ENCODE measurements at regions not wholly inside any gene's neighbourhood (a gene's known extent, or its start where the extent isn't known, plus 50 kb on each side); places are given as distances from the start of the nearest gene placed in this dataset.

DNA sequence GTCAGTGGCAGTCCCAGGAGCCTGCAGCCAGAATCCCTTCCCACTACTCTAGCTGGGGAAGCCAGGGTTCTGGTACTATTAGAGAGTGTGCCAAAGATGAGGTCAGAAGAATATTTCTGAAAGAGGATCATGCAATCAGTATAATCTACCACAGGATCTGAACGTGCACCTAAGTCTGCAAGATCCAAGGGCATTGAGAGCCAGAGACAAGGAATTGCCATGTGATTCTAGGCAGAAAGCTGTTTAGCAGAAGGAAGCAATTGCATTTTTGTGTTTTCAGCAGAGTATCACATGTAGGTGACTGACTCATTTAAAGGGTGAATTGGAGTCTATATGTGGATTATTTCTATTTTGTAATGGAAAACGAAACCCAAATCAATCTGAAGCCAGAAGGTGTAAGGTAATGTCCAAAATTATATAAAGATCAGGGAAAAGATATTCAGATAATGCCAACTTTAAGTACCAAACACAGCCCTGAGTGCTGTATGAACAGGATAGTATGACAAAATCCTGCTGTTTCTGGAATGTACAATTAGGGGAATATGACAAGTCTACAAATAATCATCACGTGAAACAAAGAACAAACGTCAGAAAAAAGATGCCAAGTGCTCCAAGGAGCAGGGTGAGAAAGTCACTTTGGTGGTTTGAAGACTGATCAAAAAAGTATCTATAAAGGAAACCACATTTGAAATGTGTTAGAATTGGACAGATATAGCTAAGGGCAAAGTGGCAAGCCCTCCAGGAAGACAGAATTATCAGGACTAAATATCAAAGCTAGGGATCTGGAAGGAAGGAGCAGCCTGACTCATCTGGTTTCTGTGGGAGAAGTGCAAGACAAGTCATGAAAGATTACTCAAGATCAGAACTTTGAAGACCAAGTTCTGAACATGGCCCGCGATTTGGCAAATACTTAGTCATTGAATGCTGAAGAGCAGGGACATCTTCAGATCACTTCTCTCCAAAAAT lies 1036.6 kb downstream of the NTRK3 start:
- Histone ChIP-seq H3K4me3 (ENCODE audit: low read length) (no peak overlapping the region), H3K4me2 (ENCODE audit: low read length) (no peak overlapping the region), H3K79me2 (replicated peaks; ENCODE audit: insufficient read depth, low read length) (no peaks in the 10 kb centered on the region), H3K9me2 (ENCODE audit: insufficient read depth, low read length) (no peaks in the 10 kb centered on the region), H3F3A (ENCODE audit: insufficient read depth, low read length, poor library complexity, severe bottlenecking) (no peaks in the 10 kb centered on the region), H4K20me1 (ENCODE audit: insufficient read depth) (no peaks in the 10 kb centered on the region), H3K9me3 (ENCODE audit: low read length) (no peaks in the 10 kb centered on the region), H3K27me3 (ENCODE audit: insufficient read depth, low read depth, low read length) (no peaks in the 10 kb centered on the region), H3K36me3 (ENCODE audit: insufficient read depth, low read length) (no peaks in the 10 kb centered on the region), H3K27ac (ENCODE audit: low read length) (no peak overlapping the region), H2AFZ (ENCODE audit: low read depth, low read length) (no peak overlapping the region), H3K9ac (ENCODE audit: low read length) (no peak overlapping the region)
- TF ChIP-seq MXI1 (conservative IDR thresholded peaks at IDR 0.05; ENCODE audit: poor library complexity, severe bottlenecking) (no peak), EP300 (conservative IDR thresholded peaks at IDR 0.05; ENCODE audit: poor library complexity, severe bottlenecking) (no peak), RAD21 (conservative IDR thresholded peaks at IDR 0.05) (no peak), POLR2AphosphoS5 (IDR thresholded peaks at IDR 0.05) (no peak), SMC3 (conservative IDR thresholded peaks at IDR 0.05; ENCODE audit: poor library complexity) (no peak), EZH2 (IDR thresholded peaks at IDR 0.05; ENCODE audit: borderline replicate concordance, insufficient read depth, low read length, poor library complexity, severe bottlenecking) (no peak), CTCF (IDR thresholded peaks at IDR 0.05; ENCODE audit: poor library complexity, severe bottlenecking) (no peak), TAF1 (IDR thresholded peaks at IDR 0.05; ENCODE audit: low read depth) (no peak)
- TF ChIP-seq, protein P1, sequence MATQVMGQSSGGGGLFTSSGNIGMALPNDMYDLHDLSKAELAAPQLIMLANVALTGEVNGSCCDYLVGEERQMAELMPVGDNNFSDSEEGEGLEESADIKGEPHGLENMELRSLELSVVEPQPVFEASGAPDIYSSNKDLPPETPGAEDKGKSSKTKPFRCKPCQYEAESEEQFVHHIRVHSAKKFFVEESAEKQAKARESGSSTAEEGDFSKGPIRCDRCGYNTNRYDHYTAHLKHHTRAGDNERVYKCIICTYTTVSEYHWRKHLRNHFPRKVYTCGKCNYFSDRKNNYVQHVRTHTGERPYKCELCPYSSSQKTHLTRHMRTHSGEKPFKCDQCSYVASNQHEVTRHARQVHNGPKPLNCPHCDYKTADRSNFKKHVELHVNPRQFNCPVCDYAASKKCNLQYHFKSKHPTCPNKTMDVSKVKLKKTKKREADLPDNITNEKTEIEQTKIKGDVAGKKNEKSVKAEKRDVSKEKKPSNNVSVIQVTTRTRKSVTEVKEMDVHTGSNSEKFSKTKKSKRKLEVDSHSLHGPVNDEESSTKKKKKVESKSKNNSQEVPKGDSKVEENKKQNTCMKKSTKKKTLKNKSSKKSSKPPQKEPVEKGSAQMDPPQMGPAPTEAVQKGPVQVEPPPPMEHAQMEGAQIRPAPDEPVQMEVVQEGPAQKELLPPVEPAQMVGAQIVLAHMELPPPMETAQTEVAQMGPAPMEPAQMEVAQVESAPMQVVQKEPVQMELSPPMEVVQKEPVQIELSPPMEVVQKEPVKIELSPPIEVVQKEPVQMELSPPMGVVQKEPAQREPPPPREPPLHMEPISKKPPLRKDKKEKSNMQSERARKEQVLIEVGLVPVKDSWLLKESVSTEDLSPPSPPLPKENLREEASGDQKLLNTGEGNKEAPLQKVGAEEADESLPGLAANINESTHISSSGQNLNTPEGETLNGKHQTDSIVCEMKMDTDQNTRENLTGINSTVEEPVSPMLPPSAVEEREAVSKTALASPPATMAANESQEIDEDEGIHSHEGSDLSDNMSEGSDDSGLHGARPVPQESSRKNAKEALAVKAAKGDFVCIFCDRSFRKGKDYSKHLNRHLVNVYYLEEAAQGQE (IDR thresholded peaks at IDR 0.05; ENCODE audit: borderline replicate concordance), result no peak

GRCh38 chr15:87215100-87215499 lies 1041.4 kb downstream of the NTRK3 start:
- Histone ChIP-seq H3K36me3 (ENCODE audit: insufficient read depth, low read length) (no peaks in the 10 kb centered on the region), H3K79me2 (replicated peaks; ENCODE audit: insufficient read depth, low read length) (no peaks in the 10 kb centered on the region), H3K9me2 (ENCODE audit: insufficient read depth, low read length) (no peaks in the 10 kb centered on the region), H3K4me3 (ENCODE audit: low read length) (no peak overlapping the region), H3K27me3 (ENCODE audit: insufficient read depth, low read depth, low read length) (no peaks in the 10 kb centered on the region), H2AFZ (ENCODE audit: low read depth, low read length) (no peak overlapping the region), H3K9ac (ENCODE audit: low read length) (no peak overlapping the region), H3K27ac (ENCODE audit: low read length) (no peak overlapping the region), H4K20me1 (ENCODE audit: insufficient read depth) (no peaks in the 10 kb centered on the region), H3F3A (ENCODE audit: insufficient read depth, low read length, poor library complexity, severe bottlenecking) (no peaks in the 10 kb centered on the region), H3K4me2 (ENCODE audit: low read length) (no peak overlapping the region), H3K9me3 (ENCODE audit: low read length) (no peaks in the 10 kb centered on the region)
- TF ChIP-seq EZH2 (IDR thresholded peaks at IDR 0.05; ENCODE audit: borderline replicate concordance, insufficient read depth, low read length, poor library complexity, severe bottlenecking) (no peak), RAD21 (conservative IDR thresholded peaks at IDR 0.05) (no peak), MXI1 (conservative IDR thresholded peaks at IDR 0.05; ENCODE audit: poor library complexity, severe bottlenecking) (no peak)
- TF ChIP-seq, protein P1 (IDR thresholded peaks at IDR 0.05; ENCODE audit: borderline replicate concordance), result no peak

Measured in neural cell (in vitro differentiated cells).